Iris pigment epithelial cell (primary cell): ENCODE measurements at regions not wholly inside any gene's neighbourhood (a gene's known extent, or its start where the extent isn't known, plus 50 kb on each side); places are given as distances from the start of the nearest gene placed in this dataset.

Experiments used
- DNase-seq: peaks from one replicate; pipeline ENCODE4 v3.0.0-alpha.2; 2011; ENCODE audit warnings: low read depth

DNA sequence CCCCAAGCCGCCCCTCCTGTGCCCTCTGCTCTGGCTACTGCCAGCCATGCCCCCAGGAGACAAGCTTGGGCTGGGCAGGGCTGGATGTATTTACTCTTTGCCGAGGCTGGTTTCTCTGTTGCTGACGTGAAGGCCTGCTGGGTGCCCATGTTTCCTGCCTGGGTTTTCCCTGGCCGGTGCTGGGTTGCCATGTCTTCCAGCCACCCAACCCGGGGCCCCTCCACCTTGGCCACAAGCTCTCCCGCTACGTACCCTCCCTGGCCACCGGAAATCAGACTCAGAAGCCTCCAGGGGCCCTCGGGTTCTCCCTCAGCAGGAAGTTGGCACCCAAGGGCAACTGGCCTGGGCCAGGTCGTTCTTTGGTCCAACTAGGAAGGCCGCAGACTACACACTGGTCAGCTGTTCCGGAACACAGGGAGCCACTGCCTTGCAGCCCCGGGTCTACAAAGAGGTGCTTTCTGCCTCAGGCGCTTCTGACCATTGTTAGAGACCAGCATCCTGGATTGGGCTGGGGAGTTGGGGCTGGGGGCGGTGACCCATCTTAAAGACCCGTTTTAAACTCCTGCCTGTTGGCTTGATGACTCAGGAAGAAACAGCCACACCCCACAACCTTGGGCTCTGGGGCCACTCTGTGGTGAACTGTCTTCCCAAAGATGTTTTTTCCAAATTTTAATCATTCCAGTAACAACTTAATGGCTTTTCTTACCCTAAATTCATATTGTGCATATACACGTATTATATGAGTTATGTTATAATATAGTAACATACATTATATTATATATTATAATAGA is 71.2 kb upstream of the RUNX3 start:
- no peak for DNase-seq

DNA sequence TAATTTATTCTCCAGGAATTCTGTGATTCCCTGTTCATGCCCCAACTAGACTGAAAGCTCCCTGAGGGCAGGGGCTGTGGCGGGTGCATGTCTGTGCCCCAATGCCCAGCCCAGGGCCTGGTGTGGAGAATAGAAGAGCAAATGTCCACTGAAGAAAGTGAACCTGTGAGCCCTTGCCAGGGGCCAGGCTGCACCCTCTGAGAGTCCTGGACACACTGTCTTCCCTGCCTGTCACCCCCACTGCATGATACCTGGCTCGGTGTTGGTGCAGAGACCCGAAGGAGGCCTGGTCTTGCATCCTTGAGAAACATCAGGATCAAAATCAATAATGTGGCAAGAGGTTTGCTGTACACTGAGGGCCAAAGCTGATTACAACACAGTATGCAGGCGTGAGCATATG is 69.8 kb upstream of the RUNX3 start:
- no peak for DNase-seq

DNA sequence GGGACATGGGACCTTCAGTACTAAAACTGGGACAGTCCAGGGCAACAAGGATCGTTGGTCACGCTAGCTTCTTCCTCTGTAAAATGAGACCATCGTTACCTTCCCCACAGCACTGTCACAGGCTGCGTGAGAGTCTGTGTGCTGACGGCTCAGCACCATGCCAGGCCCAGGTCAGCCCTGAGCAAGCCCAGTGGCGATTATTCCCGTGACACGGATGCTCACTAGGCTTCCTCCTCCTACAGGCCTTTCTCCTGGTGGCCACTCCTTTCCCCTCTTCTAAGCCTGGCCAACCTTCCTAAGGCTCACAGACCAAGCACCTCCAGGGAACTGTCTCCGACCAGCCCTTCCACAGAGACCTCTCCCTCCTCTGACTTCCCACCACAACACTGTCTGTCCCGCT is 69.3 kb upstream of the RUNX3 start:
- no peak for DNase-seq

DNA sequence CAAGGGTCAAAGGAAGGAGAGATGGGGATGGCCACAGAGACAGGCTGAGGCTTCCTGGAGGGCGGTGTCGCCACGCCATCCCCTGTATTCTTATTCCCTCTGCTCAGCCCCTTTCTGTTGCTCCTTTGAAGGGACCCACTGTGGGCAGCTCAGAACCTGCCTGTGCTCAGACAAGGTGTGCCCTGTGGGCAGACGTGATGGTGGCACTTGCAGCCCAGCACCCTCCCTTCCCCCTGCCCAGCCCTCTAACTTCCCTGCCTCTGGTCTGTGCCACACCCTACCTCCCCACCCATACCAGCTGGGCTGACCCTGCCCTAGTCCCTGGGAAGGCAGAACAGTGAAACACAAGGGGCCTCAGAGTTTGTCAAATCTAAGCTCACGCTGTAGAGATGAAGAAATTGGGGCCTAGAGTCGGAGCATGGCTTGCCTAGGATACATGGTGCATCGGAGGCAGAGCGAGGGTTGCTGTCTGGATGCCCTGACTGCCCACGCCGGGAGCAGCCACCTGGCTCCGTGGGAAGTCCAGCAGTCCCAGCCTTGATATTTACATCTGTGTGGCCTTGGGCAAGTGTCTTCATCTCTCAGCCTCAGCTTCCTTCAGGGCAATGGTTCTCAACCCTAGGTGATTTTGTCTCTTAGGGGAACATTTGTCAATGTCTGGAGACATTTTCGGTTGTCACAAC is 68.6 kb upstream of the RUNX3 start:
- DNase-seq = no peak

DNA sequence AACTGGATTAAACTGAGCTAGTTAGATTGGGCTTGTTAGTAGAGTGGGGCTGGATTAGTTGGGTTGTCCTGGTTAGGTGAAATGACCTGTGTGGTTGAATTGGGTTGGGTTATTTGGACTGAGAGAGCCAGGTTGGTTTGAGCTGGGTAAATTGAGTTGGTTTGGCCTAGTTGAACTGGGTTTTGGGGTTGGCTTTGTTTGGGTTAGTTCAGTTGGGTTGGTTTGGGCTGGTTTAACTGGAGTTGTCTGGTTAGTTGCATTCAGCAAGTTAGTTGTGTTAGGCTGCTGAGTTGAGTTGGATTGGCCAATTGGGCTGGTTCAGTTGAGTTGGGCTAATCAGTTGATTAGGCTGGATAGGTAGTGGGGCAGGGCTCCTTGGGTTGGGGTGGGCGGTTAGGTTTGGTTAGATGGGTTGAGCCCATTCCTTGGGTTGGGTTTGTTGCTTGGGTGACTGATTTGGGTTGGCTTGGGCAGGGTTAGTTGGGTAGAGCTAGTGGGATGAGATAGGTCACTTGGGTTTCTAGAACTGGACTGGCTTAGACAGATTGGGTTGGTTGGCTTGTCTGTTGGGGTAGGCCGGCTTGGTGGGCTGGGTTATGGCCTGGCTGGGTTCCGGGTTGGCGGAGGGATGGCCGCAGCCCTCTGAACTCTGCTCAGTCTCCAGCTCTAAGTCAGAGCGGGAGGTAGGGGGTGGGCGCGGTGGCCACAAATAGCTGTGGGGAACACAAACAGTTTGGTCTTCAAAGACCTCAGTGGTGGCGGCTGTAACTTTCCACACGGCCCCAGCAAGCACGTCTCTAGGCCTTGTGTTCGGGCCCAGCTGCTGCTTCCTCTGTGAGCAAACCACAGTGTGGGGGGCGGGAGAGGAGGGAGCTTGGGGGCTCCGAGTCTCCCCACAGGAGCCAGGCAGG is 67.2 kb upstream of the RUNX3 start:
- no peak for DNase-seq

DNA sequence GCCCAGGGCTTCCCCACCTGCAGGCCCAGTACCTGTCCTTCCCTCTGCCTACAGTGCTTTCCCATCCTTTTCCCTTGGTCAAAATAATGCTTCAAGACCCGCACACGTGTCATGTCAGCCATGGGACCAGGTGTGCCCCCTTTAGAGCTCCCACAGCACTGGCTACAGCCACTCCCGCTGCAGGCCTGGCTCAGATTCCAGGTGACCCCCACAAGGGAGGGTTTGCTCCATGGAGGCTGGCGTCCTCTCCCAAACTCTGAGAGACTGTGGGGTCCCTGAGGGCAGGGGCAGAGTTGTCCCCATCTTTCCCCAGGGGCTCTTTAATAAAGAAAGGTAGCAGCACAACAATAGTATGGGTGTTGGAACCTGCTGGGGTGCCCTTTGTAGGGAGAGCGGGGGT is 66.4 kb upstream of the RUNX3 start:
- DNase-seq = no peak

DNA sequence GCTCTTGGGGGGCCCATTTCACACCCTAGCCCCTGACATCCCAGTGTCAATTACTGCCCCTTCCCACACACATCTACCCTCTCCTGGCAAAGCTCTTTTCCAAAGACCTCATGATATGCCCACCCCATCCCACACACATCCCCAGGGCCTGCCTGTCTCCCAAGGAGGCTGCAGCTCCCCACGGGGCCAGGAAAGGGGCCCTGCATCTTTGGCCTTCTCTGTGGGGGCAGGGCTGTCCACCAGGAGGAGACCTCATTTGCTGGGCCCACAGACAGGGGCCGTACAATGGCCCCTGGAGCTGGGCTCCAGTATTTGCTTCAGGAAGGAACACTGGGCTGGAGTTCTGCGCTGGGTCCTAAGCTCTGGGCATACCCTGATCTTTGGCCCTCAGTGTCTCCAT is 65.6 kb upstream of the RUNX3 start:
- DNase-seq = no peak

DNA sequence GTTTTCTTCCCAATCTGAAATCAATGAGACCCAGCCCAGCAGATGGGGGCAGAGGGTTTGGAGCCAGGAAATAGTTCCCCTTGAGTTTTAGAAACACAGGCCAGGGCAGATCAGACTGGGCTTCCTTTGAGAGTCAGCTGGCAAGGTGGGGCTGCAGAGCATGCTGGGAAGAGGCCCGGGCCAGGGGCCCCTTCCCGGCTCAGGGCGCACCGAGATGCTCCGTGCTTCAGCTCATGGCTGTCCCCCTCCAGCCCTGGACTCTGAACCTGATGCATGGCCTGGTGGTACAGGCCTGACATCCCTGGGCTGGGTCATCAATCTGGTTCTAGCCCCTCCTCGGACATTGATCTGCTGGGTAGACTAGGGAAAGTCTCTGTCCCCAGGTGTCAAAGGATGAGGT is 65.1 kb upstream of the RUNX3 start:
- no peak for DNase-seq

DNA sequence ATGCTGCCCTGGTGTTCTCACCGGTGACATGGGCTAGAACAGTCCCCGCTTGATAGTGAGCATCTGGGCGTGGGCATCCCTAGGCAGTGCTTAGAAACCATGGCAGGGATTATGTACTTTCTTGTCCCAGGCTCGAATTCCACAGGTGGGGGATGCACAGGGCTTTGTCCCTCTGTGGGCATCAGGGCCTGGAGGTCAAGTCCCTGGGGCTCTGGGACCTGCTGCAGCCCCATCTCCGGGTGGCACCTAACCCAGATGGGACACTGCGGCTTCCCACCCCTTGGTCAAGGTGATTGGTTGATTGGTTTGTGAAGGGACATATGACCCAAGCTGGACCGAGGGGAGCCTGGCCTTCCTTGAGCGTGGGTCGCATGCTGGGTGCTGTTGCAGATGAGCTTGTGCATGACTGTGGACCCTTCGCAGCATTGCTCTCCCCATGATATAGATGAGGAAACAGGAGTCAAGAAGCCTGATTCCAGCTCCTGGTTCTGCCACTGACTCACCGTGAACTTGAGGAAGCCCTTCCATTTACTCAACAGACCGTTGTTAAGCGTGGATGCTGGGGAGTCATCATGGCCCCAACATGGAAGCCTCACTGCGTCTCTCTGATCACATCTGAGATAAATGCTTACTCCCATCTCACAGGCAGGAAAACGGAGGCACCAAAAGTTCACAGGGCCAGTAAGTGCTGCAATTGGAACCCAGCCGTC is 64.0 kb upstream of the RUNX3 start:
- DNase-seq = no peak

DNA sequence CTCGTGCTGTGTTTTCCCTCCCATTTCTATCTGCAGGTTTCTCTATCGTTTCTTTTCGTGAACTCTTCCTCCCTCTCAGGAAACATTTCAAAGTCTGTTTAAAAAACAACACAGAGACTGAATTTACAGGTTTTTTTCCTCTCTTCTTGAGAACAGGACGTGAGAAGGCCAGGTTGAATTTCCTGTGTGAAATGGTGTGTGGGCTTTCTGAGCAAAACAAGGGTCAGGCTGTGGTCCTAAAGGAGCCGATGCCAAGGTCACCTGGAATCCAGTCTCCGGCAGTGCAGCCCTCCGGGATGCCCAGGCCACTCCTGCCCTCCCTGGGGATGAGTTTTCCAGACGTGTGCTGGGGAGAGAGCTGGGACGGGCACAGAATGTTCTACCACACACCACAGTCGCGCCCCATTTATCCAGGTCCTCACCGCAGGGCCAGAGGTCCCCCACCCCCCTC is 62.7 kb upstream of the RUNX3 start:
- DNase-seq = no peak

DNA sequence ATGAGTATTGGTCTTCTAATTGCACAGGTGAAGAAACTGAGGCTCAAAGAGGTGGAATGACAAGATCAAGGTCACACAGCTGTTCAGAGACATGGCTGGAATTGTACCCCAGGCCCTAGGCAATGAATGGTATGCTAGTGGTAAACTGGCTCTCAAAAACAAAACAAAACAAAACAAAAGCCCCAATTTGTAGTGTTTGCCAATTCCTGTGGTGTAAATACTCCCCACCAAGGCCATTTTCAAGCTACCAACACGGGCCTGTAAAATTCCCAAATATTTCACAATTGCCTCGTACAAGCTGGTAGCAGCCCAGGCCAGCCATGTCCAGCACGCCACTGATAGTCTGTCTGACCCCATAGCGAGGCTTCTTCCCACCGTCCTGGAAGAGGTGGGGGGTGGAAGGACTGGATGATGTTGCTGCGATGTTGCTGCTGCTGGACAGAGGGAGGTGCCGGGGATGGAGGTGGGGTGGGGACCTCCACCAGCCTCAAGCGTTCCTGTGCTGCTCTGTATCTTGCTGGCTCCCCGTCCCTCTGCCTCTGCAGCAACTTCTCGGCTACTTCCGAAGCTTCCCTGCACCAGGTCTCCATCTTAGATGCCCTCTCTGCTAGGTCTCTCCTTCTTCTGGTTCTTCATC is 62.2 kb upstream of the RUNX3 start:
- no peak for DNase-seq

DNA sequence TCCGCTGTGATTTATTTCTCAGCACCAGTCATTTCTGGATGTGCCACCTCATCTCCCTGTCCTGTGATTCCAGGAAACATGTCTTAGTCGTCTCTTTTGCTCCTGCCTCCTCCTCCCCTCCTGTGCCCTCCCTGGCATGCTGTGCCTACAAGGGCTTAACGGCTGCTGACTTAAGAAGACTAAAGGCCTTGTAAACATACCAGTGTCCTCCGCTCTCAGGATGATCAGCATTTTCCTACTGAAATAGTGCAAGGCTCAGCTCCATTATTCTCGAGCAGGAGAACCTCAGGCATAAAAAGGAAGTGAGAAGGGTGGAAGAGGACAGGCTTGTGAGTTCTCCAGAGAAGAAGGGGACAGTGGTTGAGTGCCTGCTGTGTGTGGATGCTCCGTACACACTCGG is 61.6 kb upstream of the RUNX3 start:
- no peak for DNase-seq

DNA sequence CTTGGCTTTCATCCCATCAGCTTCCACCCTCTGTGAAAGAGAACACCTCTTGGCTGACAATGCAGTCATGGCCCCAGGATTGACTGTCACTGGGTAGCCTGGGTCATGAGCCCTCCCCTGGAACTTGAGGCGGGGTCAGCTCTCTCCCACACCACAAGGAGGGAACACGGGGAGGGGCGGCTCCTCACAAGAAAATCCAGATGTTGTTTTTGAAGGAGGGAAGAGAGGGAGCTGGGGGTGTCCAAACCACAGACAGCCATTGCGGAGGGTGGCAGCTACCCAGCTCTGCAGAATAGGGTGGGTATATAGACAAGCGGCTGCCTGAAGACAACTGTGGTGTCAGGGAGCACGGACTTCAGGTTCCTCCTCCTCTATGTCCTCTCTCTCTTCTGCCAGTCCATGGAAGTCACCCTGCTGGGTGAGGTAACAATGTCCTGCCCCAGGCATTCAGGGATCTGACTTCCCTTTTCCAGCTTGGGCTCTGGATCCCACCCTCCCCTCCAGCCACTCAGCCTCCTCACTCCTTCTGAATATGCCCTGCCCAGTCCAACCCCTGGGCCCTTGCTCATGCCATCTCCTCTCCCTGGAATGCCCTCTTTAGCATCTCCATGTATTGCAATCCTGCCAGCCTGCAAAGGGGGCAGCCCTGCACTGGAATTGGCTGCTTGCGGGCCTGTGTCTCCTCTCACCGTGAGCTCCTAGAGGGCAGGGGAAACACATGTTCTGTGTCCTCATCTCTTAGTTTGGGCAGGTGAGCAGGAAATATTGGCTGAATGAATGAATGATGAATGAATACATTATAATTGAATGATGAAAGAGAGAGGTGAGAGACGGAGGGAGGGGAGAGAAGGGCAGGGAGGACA is 60.9 kb upstream of the RUNX3 start:
- DNase-seq = no peak

DNA sequence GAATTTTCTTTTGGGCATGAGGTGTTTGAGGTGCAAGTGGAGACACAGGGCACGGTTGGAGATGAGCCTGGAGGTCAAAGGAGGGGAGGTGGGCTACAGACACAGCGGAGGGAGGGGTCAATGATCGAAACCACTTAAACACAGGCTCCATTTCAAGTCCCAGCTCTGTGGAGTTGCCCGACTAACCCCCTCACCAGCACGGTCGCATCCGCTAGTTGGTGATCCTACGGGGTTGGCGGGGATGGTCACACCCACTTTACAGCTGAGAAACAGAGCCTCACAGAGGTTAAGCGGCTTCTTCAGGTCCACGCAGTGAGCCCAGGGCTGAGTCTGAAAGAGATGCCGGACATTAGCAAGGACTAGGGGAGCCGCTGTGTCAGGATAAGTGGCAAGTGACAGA is 60.1 kb upstream of the RUNX3 start:
- DNase-seq = no peak

DNA sequence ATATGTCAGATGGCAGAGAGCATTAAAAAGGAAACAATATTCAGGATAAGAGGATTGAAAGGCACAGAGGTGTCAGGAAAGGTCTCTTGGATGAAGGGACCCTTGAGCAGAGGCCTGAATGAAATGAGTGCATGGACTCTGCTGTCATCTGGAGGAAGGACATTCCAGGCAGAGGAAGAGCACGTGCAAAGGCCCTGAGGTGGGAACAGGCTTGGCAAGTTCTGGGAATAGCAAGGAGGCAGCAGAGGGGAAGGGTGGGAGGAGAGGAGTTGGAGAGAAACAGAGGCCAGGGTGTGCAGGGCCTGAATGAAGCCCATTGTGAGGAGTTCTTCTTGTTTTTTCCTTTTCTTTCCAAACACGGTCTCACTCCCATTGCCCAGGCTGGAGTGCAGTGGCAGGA is 59.0 kb upstream of the RUNX3 start:
- DNase-seq = no peak

DNA sequence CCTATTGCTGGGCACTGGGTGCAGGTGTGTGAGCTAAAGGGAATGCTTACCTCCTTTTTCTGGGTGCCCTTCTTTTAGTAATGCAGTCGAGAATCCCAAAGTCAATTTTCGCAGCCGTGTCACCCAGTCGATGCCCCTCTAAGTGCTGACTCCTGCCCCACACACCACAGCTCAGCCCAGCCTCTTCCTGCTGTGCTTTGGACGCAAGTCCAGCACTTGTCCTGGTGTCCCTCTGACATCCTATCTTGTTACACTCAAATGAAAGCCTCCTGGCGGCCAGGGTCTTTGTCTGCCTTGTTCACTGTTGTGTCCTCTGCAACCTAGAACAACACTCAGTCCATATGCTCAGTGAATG is 58.5 kb upstream of the RUNX3 start:
- DNase-seq = no peak

DNA sequence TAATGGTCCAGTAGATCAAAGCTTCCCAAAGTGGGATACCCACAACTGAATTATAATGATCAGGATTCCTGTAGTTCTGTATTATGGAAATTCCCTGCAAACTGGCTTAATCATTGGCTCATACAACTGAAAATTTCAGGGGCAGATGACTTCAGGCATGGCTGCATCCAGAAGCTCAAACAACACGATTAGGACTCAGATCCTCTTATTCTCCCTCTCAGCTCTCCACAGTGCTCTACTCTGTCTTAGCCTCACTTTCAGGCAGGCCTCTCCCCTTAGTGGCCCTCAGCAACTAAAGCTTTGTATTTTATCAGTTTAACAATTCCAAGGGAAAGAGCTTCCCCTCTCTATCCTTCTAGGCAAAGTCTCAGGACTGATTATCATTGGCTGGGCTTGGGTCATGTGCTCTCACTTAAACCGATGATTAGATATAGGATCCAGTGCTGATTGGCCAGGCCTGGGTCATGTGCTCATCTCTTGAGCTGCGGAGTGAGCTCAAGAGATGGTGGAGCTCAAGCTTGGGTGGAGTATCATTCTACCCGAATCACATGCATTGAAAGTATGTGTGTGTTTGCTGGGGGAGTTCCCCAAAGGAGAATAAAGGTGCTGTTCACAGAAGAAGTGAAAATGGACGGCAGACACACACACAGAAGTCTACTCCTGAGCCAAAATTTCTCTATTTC is 57.9 kb upstream of the RUNX3 start:
- no peak for DNase-seq

DNA sequence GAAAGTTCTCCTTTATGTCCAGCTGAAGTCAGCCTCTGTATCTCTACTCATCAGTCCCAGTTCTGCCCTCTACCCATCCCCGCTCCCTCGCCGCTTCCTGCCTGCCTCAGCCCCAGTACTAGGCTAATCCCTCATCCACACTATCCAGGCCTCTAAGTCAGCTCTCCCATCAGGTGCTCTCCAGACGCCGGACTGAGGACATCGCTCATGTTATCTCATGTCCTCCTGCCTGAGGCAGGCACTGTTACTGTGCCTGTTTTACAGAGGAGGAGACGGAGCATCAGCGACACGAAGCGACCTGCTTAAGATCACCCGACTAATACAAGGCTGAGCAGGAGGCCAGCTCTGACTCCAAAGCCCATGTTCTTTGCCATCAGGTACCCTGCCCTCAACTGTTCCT is 57.3 kb upstream of the RUNX3 start:
- no peak for DNase-seq

DNA sequence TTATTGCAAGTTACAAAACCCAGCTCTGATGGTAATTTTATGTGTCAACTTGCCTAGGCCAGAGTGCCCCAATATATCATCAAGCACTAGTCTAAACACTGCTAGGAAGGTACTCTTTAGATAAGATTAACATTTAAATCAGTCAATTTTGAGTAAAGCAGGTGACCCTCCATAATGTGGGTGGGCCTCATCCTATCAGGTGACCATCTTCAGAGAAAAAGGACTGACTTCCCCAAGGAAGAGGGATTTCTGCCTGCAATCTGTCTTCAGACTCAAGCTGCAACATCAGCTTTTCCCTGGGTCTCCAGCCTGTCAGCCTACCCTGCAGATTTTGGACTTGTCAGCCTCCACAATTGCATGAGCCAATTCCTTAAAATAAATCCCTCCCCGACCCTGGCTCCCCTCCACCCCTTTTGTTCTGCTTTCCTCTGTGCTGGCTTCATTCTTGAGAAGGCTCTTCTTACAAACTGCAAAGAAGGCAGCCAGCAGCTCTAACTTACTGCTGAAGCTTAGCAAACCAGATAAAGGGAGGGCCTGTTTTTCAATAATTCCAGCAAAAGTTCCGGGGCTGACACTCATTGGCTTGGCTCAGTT is 56.4 kb upstream of the RUNX3 start:
- DNase-seq = no peak

DNA sequence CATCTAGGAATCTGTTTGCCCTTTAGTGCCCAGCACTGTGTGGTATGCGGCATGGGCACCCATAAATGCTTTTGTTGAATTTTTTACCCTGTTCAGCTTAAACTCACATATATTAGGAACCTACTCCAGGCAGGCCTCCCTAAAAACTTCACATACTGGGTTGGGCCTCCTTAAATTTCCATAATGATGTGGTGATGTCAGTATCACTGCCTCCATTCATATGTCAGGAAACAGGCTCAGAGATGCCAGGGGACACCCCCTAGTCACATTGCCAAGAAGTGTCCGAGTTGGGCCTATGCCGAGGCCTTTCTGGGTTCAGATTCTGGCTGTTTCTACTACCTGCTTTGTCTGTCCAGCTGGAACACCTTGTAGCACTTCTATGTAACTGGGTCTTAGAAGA is 55.7 kb upstream of the RUNX3 start:
- no peak for DNase-seq
